ENCODE measurements at regions not wholly inside any gene's neighbourhood (a gene's known extent, or its start where the extent isn't known, plus 50 kb on each side); places are given as distances from the start of the nearest gene placed in this dataset.

DNA sequence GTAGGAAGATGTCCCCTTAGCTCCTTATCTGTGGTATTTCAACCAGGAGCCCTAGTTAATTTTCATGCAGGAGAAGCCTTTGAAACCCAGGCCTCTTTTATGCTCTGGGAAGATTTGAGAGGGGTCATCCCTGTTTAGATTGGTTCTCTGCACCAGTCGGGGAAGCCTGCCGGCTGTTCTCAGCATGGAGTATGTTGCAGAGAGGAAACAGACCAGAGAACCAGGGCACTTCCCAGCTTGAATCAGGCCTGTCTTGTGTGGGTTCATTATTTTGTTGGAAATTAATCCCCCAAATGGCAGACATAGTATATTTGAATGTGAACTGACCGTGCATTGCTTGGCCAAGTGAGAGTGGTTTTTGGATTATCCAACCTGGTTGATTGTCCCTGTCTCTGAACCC is 1082.1 kb upstream of the RBFOX1 start:
- no peak overlapping the region for H3K4me3 ChIP-seq (replicated peaks in 1 of 2; ENCODE audit: low read depth in 2 of 2, low read length in 2 of 2)
- TF ChIP-seq, protein P1, sequence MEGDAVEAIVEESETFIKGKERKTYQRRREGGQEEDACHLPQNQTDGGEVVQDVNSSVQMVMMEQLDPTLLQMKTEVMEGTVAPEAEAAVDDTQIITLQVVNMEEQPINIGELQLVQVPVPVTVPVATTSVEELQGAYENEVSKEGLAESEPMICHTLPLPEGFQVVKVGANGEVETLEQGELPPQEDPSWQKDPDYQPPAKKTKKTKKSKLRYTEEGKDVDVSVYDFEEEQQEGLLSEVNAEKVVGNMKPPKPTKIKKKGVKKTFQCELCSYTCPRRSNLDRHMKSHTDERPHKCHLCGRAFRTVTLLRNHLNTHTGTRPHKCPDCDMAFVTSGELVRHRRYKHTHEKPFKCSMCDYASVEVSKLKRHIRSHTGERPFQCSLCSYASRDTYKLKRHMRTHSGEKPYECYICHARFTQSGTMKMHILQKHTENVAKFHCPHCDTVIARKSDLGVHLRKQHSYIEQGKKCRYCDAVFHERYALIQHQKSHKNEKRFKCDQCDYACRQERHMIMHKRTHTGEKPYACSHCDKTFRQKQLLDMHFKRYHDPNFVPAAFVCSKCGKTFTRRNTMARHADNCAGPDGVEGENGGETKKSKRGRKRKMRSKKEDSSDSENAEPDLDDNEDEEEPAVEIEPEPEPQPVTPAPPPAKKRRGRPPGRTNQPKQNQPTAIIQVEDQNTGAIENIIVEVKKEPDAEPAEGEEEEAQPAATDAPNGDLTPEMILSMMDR (IDR thresholded peaks at IDR 0.05; ENCODE audit: low read depth, low read length): no peak

DNA sequence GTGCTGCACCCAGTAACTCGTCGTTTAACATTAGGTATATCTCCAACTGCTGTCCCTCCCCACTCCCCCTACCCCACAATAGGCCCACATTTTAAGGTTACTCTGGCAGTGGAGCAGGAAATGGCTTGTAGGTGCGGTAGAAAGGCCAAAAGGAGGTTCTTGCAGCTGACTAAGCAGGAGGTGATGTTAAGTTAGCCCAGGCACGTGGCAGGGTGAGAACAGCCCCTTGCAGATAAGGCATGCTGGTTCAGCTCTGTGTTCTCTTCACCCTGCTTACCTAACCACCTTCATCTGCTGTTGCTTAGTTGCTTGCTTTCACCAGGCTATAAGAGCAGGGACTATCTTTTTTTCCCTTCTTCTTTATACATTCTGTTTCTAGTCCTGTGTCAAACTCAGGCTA is 1082.8 kb upstream of the RBFOX1 start:
- TF ChIP-seq, protein P1 (IDR thresholded peaks at IDR 0.05; ENCODE audit: low read depth, low read length): no peak
- no peak for DNase-seq (ENCODE audit: low read depth in 2 of 2)
- no peak overlapping the region for H3K4me3 ChIP-seq (replicated peaks in 1 of 2; ENCODE audit: low read depth in 2 of 2, low read length in 2 of 2)

More for the DNA sequence above, 1082.1 kb upstream of the RBFOX1 start:
- DNase-seq (ENCODE audit: low read depth in 2 of 2): no peak

DNA sequence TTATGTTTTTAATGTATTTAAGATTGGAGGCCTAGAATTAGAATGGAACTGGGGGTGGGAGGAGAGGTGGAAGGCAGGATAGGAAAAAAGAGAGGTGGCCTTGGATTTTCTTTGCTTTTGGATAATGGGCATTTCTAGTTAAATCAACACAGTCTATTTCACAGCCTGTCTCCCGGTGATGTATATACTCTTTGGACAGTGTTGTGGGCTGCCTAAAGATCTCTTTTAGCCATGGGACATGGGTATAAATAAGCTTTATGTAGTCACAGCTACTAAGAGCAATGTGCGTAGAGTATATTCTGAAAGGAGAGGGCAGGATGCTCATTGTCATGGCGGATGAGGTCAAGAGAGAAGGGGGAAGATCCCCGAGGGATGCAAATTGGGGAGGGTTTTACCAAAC is 1084.4 kb upstream of the RBFOX1 start:
- TF ChIP-seq, protein P1 (IDR thresholded peaks at IDR 0.05; ENCODE audit: low read depth, low read length): no peak
- H3K4me3 ChIP-seq (replicated peaks in 1 of 2; ENCODE audit: low read depth in 2 of 2, low read length in 2 of 2): no peak overlapping the region
- no peak for DNase-seq (ENCODE audit: low read depth in 2 of 2)

DNA sequence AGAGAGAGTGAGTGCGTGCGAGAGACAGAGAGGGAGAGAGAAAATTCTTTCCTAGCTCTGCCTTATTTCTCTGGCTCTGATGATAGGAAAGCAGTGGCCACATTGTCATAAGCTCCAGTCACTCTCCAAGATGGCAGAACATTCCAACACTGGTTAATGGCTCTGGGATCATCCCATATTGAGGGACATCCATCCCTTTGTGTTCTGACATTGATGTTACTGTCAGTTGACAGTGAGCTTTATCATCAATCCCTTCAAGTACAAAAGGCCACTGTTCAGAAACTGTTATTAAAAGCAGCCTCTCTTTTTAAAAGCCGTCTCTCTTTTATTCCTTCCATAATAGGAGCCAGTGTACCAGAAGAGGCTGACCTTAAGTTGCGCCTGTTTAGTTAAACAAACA is 1084.9 kb upstream of the RBFOX1 start:
- no peak overlapping the region for H3K4me3 ChIP-seq (replicated peaks in 1 of 2; ENCODE audit: low read depth in 2 of 2, low read length in 2 of 2)
- TF ChIP-seq, protein P1 (IDR thresholded peaks at IDR 0.05; ENCODE audit: low read depth, low read length): no peak
- no peak for DNase-seq (ENCODE audit: low read depth in 2 of 2)

DNA sequence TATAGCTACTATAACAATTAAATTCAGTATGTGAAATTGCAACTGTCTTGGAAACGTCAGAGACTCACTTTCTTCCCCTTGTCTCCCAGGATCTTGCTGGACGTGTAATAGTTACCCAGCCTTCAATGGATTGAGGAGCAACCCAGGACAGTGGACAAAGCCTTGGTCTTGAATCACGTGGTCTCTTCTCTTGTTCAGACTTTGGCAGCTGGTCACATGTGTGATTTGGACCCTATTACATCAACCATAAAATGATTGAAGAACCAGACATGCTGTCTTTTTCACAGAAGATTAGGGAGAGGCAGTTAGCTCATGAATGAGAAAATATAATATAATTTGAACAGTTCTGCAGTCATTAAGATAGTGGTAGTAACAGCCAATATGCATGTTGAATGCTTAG is 1085.5 kb upstream of the RBFOX1 start:
- no peak for DNase-seq (ENCODE audit: low read depth in 2 of 2)
- TF ChIP-seq, protein P1 (IDR thresholded peaks at IDR 0.05; ENCODE audit: low read depth, low read length): no peak
- no peak overlapping the region for H3K4me3 ChIP-seq (replicated peaks in 1 of 2; ENCODE audit: low read depth in 2 of 2, low read length in 2 of 2)

DNA sequence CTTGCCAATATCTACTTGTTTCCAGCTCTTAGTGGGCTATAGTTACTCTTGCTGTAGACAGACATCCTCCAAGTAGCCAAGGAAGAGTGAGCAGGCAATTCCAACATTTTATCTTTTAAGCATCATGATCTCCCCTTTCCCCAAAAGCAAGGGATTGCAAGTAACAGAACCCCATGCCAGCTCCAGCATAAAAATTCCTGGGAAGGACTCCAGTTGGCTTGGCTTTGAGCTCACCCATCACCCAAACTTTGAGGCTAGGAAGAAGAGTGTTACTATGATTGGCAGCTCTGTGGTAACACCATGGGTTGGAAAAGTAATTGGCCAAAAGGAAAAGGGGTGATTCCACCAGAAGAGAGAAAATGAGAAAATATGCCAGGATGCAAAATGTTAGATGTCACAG is 1086.4 kb upstream of the RBFOX1 start:
- DNase-seq (ENCODE audit: low read depth in 2 of 2): no peak
- TF ChIP-seq, protein P1 (IDR thresholded peaks at IDR 0.05; ENCODE audit: low read depth, low read length): no peak
- H3K4me3 ChIP-seq (replicated peaks in 1 of 2; ENCODE audit: low read depth in 2 of 2, low read length in 2 of 2): no peak overlapping the region

DNA sequence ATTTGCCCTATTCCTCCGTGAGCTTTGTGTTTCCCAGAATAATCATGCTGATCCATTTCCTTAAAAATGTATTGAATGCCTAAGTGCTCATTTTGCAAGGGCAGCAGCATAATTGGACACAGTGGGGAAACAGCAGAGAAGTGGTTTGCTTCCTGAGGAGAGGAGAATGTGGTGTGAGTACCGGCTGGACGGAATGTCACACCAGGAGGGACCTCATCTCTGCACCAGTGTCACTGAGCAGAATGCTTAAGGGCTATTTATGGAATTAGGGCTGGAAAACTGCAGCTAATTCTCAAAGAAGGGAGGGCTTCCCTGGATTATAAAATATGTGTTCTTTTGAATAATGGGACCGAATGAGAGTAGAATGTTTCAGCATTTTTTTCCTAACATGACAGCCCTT is 1100.6 kb upstream of the RBFOX1 start:
- H3K4me3 ChIP-seq (replicated peaks in 1 of 2; ENCODE audit: low read depth in 2 of 2, low read length in 2 of 2): no peak overlapping the region
- TF ChIP-seq, protein P1 (IDR thresholded peaks at IDR 0.05; ENCODE audit: low read depth, low read length): no peak
- DNase-seq (ENCODE audit: low read depth in 2 of 2): no peak
